Activated CD4-positive, alpha-beta T cell treated with anti-CD3 and anti-CD28 coated beads, Interleukin-2, amount 10 ng/mL, durations not matched to agents 24 days and 14 days (primary cell): ENCODE measurements at regions not wholly inside any gene's neighbourhood (a gene's known extent, or its start where the extent isn't known, plus 50 kb on each side); places are given as distances from the start of the nearest gene placed in this dataset.

Experiments used
- DNase-seq: peaks from one replicate; pipeline ENCODE4 v3.0.0; 2022
- H3K27ac Mint-ChIP-seq: one replicate; pipeline ENCODE4 v1.8.0; 2022; ENCODE audit warnings: mild to moderate bottlenecking, mixed read lengths
- H3K27me3 Mint-ChIP-seq: one replicate; pipeline ENCODE4 v1.8.0; 2022; ENCODE audit warnings: mixed read lengths
- H3K36me3 Mint-ChIP-seq: one replicate; pipeline ENCODE4 v1.8.0; 2022; ENCODE audit warnings: low read depth, mild to moderate bottlenecking, mixed read lengths
- H3K4me1 Mint-ChIP-seq: one replicate; pipeline ENCODE4 v1.8.0; 2021; ENCODE audit warnings: mixed read lengths
- H3K4me3 Mint-ChIP-seq: one replicate; pipeline ENCODE4 v1.8.0; 2022; ENCODE audit warnings: mild to moderate bottlenecking, moderate library complexity, mixed read lengths
- H3K9me3 Mint-ChIP-seq: one replicate; pipeline ENCODE4 v1.8.0; 2021; ENCODE audit warnings: mixed read lengths
- intact Hi-C: fragments of 100-400 bp; cut with micrococcal nuclease; formaldehyde crosslinking; loops from one replicate; pipeline ENCODE4 v1.15.1; 2023

DNA sequence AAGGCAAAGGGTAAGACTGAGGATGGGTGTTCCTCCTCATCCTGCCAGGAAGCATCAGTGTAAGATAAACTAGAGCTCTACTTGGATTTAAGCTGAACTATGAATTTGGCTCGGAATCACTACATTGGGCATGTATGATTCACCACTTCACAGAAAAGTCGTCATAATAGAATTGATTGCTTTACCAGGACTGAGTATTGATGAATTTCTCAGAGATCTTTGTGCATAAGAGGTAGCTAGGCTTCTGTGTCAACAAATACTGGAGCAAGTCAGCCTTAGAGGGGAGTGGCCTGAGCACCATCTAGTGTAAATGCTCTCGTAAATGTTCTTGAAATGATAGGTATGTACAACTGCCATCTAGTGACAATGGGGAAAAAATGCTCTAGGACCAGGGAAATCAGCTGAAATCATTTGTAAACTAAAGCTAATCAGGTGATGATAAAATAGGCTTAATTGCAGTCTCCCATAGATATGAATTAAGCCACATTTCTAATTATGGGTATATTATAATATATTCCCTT lies 309.5 kb upstream of the FMR1 start:
- no peaks in the 10 kb centered on the region for H3K4me1 Mint-ChIP-seq
- H3K4me3 Mint-ChIP-seq = no peak overlapping the region
- no peaks in the 10 kb centered on the region for H3K9me3 Mint-ChIP-seq
- no peak overlapping the region for H3K27ac Mint-ChIP-seq
- no peaks in the 10 kb centered on the region for H3K27me3 Mint-ChIP-seq
- intact Hi-C loops = no loop called here
- DNase-seq = no peak
- no peaks in the 10 kb centered on the region for H3K36me3 Mint-ChIP-seq

DNA sequence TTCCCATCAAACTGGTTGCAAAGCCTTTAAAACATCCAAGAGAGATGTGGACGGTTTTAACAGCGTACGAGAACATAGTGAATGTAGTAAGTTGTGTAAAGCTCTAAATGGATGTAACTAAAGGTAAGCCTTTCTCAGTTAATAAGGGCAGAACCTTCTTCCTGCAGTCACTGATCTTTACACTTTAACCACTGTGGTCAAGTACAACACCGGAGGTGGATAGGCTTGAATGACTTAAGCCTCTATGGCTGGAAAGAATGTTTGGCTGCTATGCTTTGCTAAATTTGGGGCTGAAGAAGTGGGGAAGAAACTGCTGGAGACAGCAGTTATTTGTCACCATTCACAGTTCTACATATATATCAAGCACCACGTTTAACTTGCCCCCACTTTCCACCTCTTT lies 285.1 kb upstream of the FMR1 start:
- Mint-ChIP-seq H3K4me3 (no peak overlapping the region), H3K9me3 (no peaks in the 10 kb centered on the region), H3K36me3 (no peaks in the 10 kb centered on the region), H3K27me3 (no peaks in the 10 kb centered on the region), H3K4me1 (no peaks in the 10 kb centered on the region), H3K27ac (no peak overlapping the region)
- intact Hi-C loops = no loop called here
- no peak for DNase-seq

DNA sequence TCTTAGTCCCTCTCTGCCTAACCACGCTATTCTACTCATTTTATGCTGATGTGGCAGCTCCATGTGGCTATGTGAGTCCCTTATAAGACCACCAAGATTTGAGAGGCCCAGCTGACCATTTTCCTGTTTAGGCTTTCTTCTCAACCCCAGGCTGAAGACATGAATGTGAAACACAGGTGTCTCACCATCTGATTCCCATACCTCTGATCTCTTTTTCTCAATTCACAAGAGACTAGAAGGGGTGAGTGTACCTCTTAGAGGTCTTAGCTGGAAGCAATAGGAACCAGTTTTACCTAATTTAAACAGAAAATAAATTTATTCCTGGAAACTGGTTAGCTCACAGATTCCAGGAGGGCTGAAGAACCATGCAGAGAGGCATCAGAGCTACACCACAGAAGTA lies 276.5 kb upstream of the FMR1 start:
- intact Hi-C loops = no loop called here
- H3K27ac Mint-ChIP-seq = no peak overlapping the region
- no peak for DNase-seq
- no peaks in the 10 kb centered on the region for H3K9me3 Mint-ChIP-seq
- no peaks in the 10 kb centered on the region for H3K27me3 Mint-ChIP-seq
- H3K4me3 Mint-ChIP-seq = no peak overlapping the region
- no peaks in the 10 kb centered on the region for H3K4me1 Mint-ChIP-seq
- H3K36me3 Mint-ChIP-seq = no peaks in the 10 kb centered on the region

DNA sequence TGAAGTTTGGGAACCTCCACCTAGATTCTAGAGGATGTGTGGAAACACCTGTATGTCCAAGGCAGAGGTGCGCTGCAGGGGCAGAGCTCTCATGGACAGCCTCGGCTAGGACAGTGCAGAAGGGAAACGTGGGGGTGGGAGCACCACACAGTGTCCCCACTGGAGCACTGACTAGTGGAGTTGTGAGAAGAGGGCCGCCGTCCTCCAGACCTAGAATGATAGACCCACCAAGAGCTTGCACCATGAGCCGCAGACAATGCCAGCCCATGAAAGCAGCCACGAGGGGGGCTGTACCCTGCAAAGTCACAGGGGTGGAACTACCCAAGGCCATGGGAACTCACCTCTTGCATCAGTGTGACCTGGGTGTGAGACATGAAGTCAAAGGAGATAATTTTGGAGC lies 274.5 kb upstream of the FMR1 start:
- Mint-ChIP-seq H3K27me3 (no peaks in the 10 kb centered on the region), H3K4me1 (no peaks in the 10 kb centered on the region), H3K4me3 (no peak overlapping the region), H3K36me3 (no peaks in the 10 kb centered on the region), H3K27ac (no peak overlapping the region), H3K9me3 (no peaks in the 10 kb centered on the region)
- no peak for DNase-seq
- intact Hi-C loops = no loop called here

DNA sequence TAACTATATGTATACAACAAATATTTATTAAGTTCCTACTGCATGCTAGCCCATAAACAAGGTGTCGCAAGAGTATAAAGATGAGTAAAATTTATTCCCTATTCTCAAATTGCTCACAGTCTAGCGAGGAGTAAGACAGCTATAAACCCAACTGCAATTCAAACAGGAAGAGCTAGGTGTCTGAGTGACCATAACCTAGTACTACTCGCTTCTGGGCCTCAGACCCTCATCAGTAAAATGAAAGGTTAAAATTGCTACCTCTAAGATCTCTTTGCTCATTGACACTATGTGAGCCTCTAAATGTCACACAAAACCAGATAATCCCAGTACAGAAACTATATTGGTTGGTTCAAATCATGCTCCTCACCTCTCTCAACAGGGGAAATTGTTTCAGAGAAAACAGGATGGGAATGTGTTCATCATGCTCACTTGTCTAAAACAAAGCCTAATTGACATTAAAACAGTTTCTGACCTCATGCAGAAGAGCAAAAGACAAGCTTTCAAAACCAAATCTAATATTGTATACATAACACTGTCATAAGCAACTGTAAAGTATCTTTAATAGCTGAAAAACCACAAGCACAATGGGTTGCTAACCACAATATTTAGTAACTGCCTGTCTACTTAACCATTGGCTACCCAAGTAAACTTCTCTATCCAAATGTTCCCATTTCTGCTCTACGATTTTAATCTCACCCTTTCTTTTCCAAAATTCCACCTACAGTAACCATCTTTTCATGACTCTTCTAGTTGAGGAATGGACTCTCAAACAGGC lies 264.6 kb upstream of the FMR1 start:
- Mint-ChIP-seq H3K9me3 (peaks cover 4% of the 10 kb centered on the region), H3K36me3 (no peaks in the 10 kb centered on the region), H3K27me3 (no peaks in the 10 kb centered on the region), H3K27ac (no peak overlapping the region), H3K4me3 (no peak overlapping the region), H3K4me1 (no peaks in the 10 kb centered on the region)
- intact Hi-C loops = no loop called here
- DNase-seq = no peak

DNA sequence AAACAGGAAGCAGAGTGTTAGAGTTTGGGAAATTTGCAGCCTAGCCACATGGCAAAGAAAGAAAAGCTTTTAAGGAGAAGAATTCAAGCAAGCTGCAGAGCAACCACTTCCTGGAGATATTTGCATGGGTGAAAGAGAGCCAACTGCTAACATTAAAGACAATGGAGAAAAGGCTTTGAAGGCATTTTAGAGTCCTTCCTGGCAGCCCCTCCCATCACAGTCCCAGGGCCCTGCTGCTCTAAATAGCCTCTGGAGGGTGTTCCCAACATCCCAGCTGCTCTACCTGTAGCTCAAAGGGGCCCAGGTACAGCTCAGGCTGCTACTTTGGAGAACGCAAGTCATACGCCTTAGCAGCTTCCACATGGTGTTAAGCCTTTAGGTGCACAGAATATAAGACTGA lies 235.9 kb upstream of the FMR1 start:
- Mint-ChIP-seq H3K36me3 (no peaks in the 10 kb centered on the region), H3K4me3 (no peak overlapping the region), H3K9me3 (no peaks in the 10 kb centered on the region), H3K27me3 (no peaks in the 10 kb centered on the region), H3K27ac (no peak overlapping the region), H3K4me1 (no peaks in the 10 kb centered on the region)
- DNase-seq = no peak
- intact Hi-C loops = no loop called here

DNA sequence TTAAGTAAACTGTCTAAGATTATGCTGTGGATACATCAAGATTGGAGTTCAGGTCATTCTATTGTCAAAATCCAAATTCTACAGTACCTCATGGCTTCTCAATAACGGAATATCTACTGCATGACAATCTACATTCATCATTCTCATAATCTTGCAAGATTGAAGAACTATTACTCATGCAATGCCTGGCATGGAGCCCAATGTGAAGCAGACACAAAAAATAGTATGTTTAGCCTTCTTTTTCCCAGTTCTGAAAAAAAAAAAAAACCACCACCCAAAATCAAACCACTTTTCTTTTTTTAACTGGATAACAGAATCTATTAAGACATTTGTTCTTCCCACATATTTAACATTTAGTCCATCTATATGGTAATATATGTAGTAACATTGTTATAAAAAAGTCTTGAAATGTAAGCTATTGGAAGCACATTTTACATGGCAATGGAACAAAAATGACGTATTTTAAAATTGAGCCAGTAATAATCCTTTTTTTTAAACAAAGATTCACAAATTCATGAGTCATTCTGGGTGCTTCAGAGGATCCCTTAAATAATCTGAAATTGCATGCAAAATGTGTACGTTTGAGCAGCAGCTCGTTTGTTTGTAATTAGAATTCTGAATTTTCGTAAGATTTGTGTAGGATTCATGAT lies 232.2 kb upstream of the FMR1 start:
- no peak for DNase-seq
- no peaks in the 10 kb centered on the region for H3K9me3 Mint-ChIP-seq
- intact Hi-C loops = no loop called here
- H3K4me1 Mint-ChIP-seq = no peaks in the 10 kb centered on the region
- H3K4me3 Mint-ChIP-seq = no peak overlapping the region
- no peak overlapping the region for H3K27ac Mint-ChIP-seq
- H3K27me3 Mint-ChIP-seq = no peaks in the 10 kb centered on the region
- no peaks in the 10 kb centered on the region for H3K36me3 Mint-ChIP-seq

DNA sequence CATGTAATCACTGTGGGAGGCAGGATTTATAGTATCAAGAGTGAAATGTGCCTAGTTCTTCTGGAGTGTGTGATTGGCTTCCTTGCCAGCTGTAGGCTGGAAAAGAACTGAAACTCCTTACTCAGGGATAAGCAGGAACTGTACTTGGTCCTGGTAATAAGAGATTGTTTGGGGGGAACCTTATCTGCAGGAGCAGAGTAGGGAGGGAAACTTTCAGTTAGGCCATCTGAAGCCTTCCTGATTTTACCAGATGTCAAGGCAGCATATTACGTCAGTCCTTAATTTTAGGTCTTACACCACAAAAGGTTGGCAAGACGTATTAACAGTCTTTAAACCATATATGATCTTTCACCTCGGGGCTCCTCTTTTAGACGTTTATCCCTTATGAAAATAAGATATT lies 231.5 kb upstream of the FMR1 start:
- Mint-ChIP-seq H3K4me3 (no peak overlapping the region), H3K27ac (no peak overlapping the region), H3K27me3 (no peaks in the 10 kb centered on the region), H3K4me1 (no peaks in the 10 kb centered on the region), H3K36me3 (no peaks in the 10 kb centered on the region), H3K9me3 (no peaks in the 10 kb centered on the region)
- intact Hi-C loops = no loop called here
- DNase-seq = no peak

DNA sequence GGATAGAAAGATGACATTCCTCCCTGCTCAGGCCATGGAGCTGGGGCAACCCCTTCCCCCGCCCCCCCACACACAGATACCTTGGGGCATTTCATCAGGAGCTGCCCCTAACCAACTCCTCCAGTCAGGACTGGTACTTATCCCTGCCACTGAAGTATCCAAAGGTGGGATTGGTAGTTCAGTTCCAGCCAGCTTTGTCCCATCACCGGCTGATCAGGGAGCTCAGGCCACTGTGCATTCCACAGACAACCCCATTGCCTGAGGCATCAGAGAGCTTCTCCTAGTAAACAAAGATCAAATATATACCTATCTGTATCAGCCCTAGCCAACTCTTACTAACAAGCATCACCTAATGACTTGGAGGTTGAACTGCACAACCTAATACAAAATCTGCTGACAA lies 218.2 kb upstream of the FMR1 start:
- no peak for DNase-seq
- H3K4me1 Mint-ChIP-seq = no peaks in the 10 kb centered on the region
- no peaks in the 10 kb centered on the region for H3K36me3 Mint-ChIP-seq
- intact Hi-C loops = no loop called here
- no peak overlapping the region for H3K4me3 Mint-ChIP-seq
- H3K27ac Mint-ChIP-seq = no peak overlapping the region
- H3K27me3 Mint-ChIP-seq = no peaks in the 10 kb centered on the region
- peaks cover 3% of the 10 kb centered on the region for H3K9me3 Mint-ChIP-seq

DNA sequence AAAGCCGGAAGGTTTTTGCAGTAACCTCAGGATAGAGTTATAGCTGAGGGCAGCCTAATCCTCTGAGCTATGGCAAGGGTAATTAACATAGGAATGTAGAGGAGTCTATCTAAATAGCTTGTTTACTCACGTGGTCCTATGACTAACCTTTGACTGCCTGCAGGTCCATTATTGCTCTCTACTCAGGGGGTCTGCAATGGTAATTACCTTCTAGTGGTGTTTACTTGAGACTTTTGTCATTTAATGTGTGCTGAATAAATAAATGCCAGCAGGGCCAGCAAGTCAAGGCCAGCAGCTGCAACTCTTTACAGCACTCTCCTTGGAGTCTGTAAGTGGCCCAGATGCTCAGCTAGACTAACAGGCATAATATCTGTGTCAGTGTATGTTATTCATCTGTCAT lies 212.7 kb upstream of the FMR1 start:
- H3K27ac Mint-ChIP-seq = no peak overlapping the region
- intact Hi-C loops = no loop called here
- no peak overlapping the region for H3K4me3 Mint-ChIP-seq

DNA sequence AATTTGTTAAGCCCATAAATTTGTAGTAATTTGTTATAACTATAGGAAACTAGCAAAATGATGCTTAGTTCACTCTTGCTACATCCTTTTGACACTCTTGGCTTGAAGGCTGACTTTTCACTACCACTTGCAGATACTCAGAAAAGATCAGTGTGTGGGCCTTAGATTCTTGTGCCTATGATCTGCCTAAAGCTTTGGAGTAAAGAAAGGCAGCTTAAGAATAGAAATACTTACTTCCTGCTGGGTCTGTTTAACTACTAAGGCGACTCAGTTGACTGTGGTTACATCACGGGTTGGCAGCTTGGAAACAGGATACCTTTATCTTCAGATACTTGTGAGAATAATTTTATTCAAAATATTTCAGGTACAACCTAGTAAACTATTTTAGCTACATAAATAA lies 201.4 kb upstream of the FMR1 start:
- Mint-ChIP-seq H3K36me3 (no peaks in the 10 kb centered on the region), H3K4me1 (no peaks in the 10 kb centered on the region), H3K27ac (no peak overlapping the region), H3K27me3 (no peaks in the 10 kb centered on the region), H3K9me3 (no peaks in the 10 kb centered on the region), H3K4me3 (no peak overlapping the region)
- DNase-seq = no peak
- intact Hi-C loops = no loop called here

More for the DNA sequence above, 212.7 kb upstream of the FMR1 start:
- Mint-ChIP-seq H3K9me3 (no peaks in the 10 kb centered on the region), H3K27me3 (no peaks in the 10 kb centered on the region), H3K4me1 (no peaks in the 10 kb centered on the region), H3K36me3 (no peaks in the 10 kb centered on the region)
- no peak for DNase-seq

DNA sequence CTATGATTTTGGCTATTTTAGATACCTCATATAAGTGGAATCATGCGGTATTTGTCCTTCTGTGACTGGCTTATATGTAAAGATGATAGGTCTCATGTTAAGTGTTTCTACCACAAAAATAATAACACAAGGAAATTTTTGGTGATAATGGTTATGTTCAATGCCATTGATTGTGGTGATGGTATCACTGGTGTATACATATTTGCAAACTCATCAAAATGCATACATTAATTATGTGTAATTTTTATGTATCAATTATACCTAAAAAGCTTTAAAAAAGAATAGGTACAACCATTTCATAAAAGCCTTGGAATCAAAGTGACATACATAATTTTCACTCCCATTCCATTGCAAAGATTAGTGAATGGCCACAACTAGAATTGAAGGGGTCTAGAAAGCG lies 178.3 kb upstream of the FMR1 start:
- intact Hi-C loops = no loop called here

DNA sequence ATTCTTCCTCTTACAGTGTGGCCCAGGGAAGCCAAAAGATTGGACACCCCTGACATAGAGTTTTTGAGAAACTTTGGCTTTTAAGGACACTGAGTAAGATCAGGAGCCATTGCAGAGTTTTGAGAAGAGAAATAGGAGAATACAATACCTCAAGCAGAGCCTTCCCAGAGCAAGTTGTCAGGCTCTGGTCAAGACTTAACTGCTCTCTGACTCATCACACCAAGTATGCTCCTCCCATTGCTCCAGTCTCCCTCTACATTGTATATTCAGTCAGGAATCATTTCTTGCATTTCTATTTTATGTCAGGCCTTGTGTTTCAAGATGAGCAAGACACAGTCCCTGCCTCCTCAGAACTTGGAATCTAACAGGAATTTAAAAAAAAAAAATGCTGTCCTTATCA lies 176.4 kb upstream of the FMR1 start:
- H3K27me3 Mint-ChIP-seq = peaks cover 3% of the 10 kb centered on the region
- no peak overlapping the region for H3K4me3 Mint-ChIP-seq
- peaks cover 3% of the 10 kb centered on the region for H3K36me3 Mint-ChIP-seq
- no peak overlapping the region for H3K27ac Mint-ChIP-seq
- H3K4me1 Mint-ChIP-seq = peaks cover 21% of the 10 kb centered on the region
- peaks cover 5% of the 10 kb centered on the region for H3K9me3 Mint-ChIP-seq
- intact Hi-C loops = loop anchor here (5.0 kb wide), 2 partner anchors 42 to 177 kb away; partner anchors contain the start of gene FMR1
- no peak for DNase-seq

More for the DNA sequence above, 178.3 kb upstream of the FMR1 start:
- Mint-ChIP-seq H3K4me3 (no peak overlapping the region), H3K27ac (no peak overlapping the region), H3K27me3 (peaks cover 3% of the 10 kb centered on the region), H3K36me3 (peaks cover 1% of the 10 kb centered on the region), H3K4me1 (peaks cover 13% of the 10 kb centered on the region), H3K9me3 (peaks cover 5% of the 10 kb centered on the region)
- no peak for DNase-seq

DNA sequence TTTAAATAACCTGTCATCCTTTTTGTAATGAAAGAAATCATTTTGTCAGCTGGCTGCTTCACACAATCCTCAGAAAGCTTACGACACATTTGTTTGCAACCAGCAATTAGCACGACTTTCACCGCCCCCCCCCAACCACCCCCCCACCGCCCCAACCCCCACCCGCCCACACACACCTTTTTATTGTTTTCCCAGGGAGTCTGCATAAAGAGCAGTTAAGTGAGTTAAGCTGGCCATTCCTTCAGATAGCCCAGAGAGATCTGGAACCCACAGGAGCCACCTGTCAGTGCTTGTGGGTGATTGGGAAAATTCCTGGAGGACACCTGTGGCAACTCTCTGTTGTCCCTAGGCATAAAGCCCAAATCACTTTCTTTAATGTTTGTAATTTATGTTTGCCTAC lies 175.7 kb upstream of the FMR1 start:
- H3K27ac Mint-ChIP-seq = no peak overlapping the region
- no peak for DNase-seq
- intact Hi-C loops = loop anchor here (5.0 kb wide), 2 partner anchors 41 to 176 kb away; partner anchors contain the start of gene FMR1
- H3K27me3 Mint-ChIP-seq = peaks cover 3% of the 10 kb centered on the region
- H3K4me1 Mint-ChIP-seq = peaks cover 27% of the 10 kb centered on the region
- H3K36me3 Mint-ChIP-seq = peaks cover 3% of the 10 kb centered on the region
- no peak overlapping the region for H3K4me3 Mint-ChIP-seq
- peaks cover 3% of the 10 kb centered on the region for H3K9me3 Mint-ChIP-seq
